B cell (primary cell): ENCODE measurements at regions not wholly inside any gene's neighbourhood (a gene's known extent, or its start where the extent isn't known, plus 50 kb on each side); places are given as distances from the start of the nearest gene placed in this dataset.

ENCODE experiments used
- ATAC-seq: fragments of 200-7000 bp; cut with Tn5 transposase; one replicate; pipeline ENCODE4 v1.10.0; 2021; ENCODE audit warnings: low read depth, mild to moderate bottlenecking, moderate number of reproducible peaks, moderate library complexity
- CTCF ChIA-PET: fragments of 350-600 bp; sonication (Branson Sonifier 250); formaldehyde crosslinking; loops from one replicate; lab custom pipeline; 2021; ENCODE audit warnings: antibody characterized with exemption, inconsistent platforms; lab: Charles Lee
- POLR2A ChIA-PET: fragments of 350-600 bp; sonication (Branson Sonifier 250); formaldehyde crosslinking; loops from one replicate; lab custom pipeline; 2021; ENCODE audit warnings: antibody characterized with exemption; lab: Charles Lee
- DNase-seq: peaks from one replicate; pipeline ENCODE4 v3.0.0; 2013
- H2AFZ ChIP-seq: 2 replicates; pipeline ENCODE4 v1.6.1; 2012; ENCODE audit warnings: mild to moderate bottlenecking, low read depth, low read length; ENCODE audit not compliant: insufficient read depth, poor library complexity, severe bottlenecking
- H3K27ac ChIP-seq, 2 donors: 1 replicate in 1 of 2; 2 replicates in 1 of 2; pipeline ENCODE4 v1.5.1; 2012 to 2013; ENCODE audit warnings: low read length in 2 of 2, mild to moderate bottlenecking in 2 of 2, moderate library complexity in 1 of 2
- H3K27me3 ChIP-seq, 4 experiments: fragments of 200-600 bp in 1 of 4; sonication (generic) in 1 of 4; replicated peaks in 1 of 4; 1 replicate in 2 of 4; 2 replicates in 2 of 4; pipeline versions ENCODE4 v1.6.1 to v1.7.0; 2013 to 2016; ENCODE audit warnings: low read length in 3 of 4, mild to moderate bottlenecking in 2 of 4, mixed read lengths in 1 of 4, moderate library complexity in 1 of 4; ENCODE audit not compliant: insufficient read depth in 4 of 4, control insufficient read depth in 3 of 4; ENCODE audit errors: control extremely low read depth in 1 of 4
- H3K36me3 ChIP-seq, 2 experiments: replicated peaks in 1 of 2; 1 replicate in 1 of 2; 2 replicates in 1 of 2; pipeline versions ENCODE4 v1.6.1 to v1.7.1; 2013; ENCODE audit warnings: low read length in 1 of 2; ENCODE audit not compliant: insufficient read depth in 2 of 2, control insufficient read depth in 1 of 2; ENCODE audit errors: control extremely low read depth in 1 of 2, extremely low read depth in 1 of 2
- H3K4me1 ChIP-seq, 2 donors: fragments of 200-600 bp in 1 of 2; sonication (generic) in 1 of 2; 1 replicate in 1 of 2; 2 replicates in 1 of 2; pipeline versions ENCODE4 v1.5.1 to v1.6.1; 2013 to 2017; ENCODE audit warnings: low read length in 2 of 2; ENCODE audit not compliant: control insufficient read depth in 2 of 2, insufficient read depth in 2 of 2
- H3K4me2 ChIP-seq: replicated peaks from 2 replicates; pipeline ENCODE3; 2012; ENCODE audit warnings: mild to moderate bottlenecking, low read depth, low read length; ENCODE audit not compliant: poor library complexity, severe bottlenecking
- H3K4me3 ChIP-seq, 5 experiments: fragments of 200-600 bp in 1 of 5; sonication (generic) in 1 of 5; 1 replicate in 3 of 5; 2 replicates in 2 of 5; pipeline versions ENCODE4 v1.5.1 to v1.7.0; 2011 to 2016; ENCODE audit warnings: low read length in 4 of 5, mild to moderate bottlenecking in 4 of 5, low read depth in 2 of 5, control low read depth in 1 of 5, moderate library complexity in 1 of 5; ENCODE audit not compliant: insufficient read depth in 1 of 5; ENCODE audit errors: control extremely low read depth in 1 of 5, extremely low read depth in 1 of 5
- H3K79me2 ChIP-seq: fragments of 200-600 bp; sonication (generic); one replicate; pipeline ENCODE4 v1.6.0; 2016; ENCODE audit warnings: low read length; ENCODE audit not compliant: control insufficient read depth, insufficient read depth
- H3K9ac ChIP-seq: fragments of 200-600 bp; sonication (generic); 2 replicates; pipeline ENCODE4 v1.6.1; 2017; ENCODE audit warnings: mild to moderate bottlenecking, low read length, moderate library complexity
- H3K9me3 ChIP-seq, 3 donors: one replicate each; pipeline versions ENCODE4 v1.6.1 to v1.7.1; 2013; ENCODE audit warnings: low read length in 2 of 3; ENCODE audit not compliant: control insufficient read depth in 2 of 3, insufficient read depth in 1 of 3; ENCODE audit errors: control extremely low read depth in 1 of 3
- H4K20me1 ChIP-seq: 2 replicates; pipeline ENCODE4 v1.6.0; 2012; ENCODE audit warnings: mild to moderate bottlenecking, low read length; ENCODE audit not compliant: insufficient read depth, control insufficient read depth, poor library complexity, severe bottlenecking
- H3K27ac Mint-ChIP-seq: one replicate; pipeline ENCODE4 v1.8.0; 2021; ENCODE audit warnings: mixed read lengths
- H3K27me3 Mint-ChIP-seq: one replicate; pipeline ENCODE4 v1.8.0; 2021; ENCODE audit warnings: mixed read lengths
- H3K4me1 Mint-ChIP-seq: one replicate; pipeline ENCODE4 v1.8.0; 2021; ENCODE audit warnings: mixed read lengths
- H3K4me3 Mint-ChIP-seq: one replicate; pipeline ENCODE4 v1.8.0; 2021; ENCODE audit warnings: mixed read lengths
- H3K9me3 Mint-ChIP-seq: one replicate; pipeline ENCODE4 v1.8.0; 2022; ENCODE audit warnings: mixed read lengths; ENCODE audit not compliant: insufficient read depth
- CTCF ChIP-seq: fragments of 200-600 bp; IDR thresholded peaks from one replicate; pipeline ENCODE4 v1.8.0; 2022; ENCODE audit warnings: antibody characterized with exemption, mild to moderate bottlenecking
- EZH2 ChIP-seq: IDR thresholded peaks from 2 replicates; pipeline ENCODE4 v1.6.1; 2012; ENCODE audit warnings: borderline replicate concordance, low read depth, mild to moderate bottlenecking, moderate library complexity, low read length; ENCODE audit not compliant: insufficient read depth, poor library complexity, severe bottlenecking
- whole genome bisulfite sequencing: methylation state at CpG from one replicate; pipeline ENCODE4 v1.1.5; 2013; ENCODE audit warnings: missing lambda C conversion rate; ENCODE audit not compliant: insufficient coverage; 5-methylcytosine and 5-hydroxymethylcytosine counted together
- intact Hi-C: fragments of 100-400 bp; cut with micrococcal nuclease; formaldehyde crosslinking; loops from one replicate; pipeline ENCODE4 v1.10.0; 2022

- CTCF ChIA-PET, result no interaction called here
- H3K27me3 Mint-ChIP-seq, result no peaks in the 10 kb centered on the region
- ATAC-seq, result no peak
These were observed 123.2 kb downstream of the LMO3 start for GRCh38 chr12:16482726-16483125.

GRCh38 chr12:16492240-16492639, 113.7 kb downstream of the LMO3 start:
- Histone ChIP-seq H2AFZ (no peak overlapping the region), H3K27me3 (no peaks in the 10 kb centered on the region), H3K79me2 (no peaks in the 10 kb centered on the region), H3K4me2 (no peak overlapping the region), H3K27ac (no peak overlapping the region), H4K20me1 (no peaks in the 10 kb centered on the region), H3K4me1 (no peaks in the 10 kb centered on the region), H3K9ac (no peak overlapping the region), H3K36me3 (no peaks in the 10 kb centered on the region), H3K9me3 (no peaks in the 10 kb centered on the region), H3K4me3 (no peak overlapping the region)
- H3K27ac Mint-ChIP-seq, result no peak overlapping the region
- no peak for DNase-seq
- H3K4me3 Mint-ChIP-seq, result no peak overlapping the region
- no peak for ATAC-seq
- intact Hi-C loops, result no loop called here
- no peaks in the 10 kb centered on the region for H3K27me3 Mint-ChIP-seq
- TF ChIP-seq EZH2 (no peak), CTCF (no peak)
- POLR2A ChIA-PET, result no interaction called here
- H3K9me3 Mint-ChIP-seq, result peaks cover 2% of the 10 kb centered on the region
- CTCF ChIA-PET, result no interaction called here
- no CpG with 5 or more reads among the region's 4 CpGs for WGBS
- H3K4me1 Mint-ChIP-seq, result no peaks in the 10 kb centered on the region

More at GRCh38 chr12:16482726-16483125, 123.2 kb downstream of the LMO3 start:
- H3K36me3 ChIP-seq, result no peaks in the 10 kb centered on the region
- no peaks in the 10 kb centered on the region for H3K27me3 ChIP-seq
- POLR2A ChIA-PET, result no interaction called here
- no peaks in the 10 kb centered on the region for H3K4me1 Mint-ChIP-seq
- no peak for DNase-seq
- H3K9me3 Mint-ChIP-seq, result no peaks in the 10 kb centered on the region
- no peak overlapping the region for H3K9ac ChIP-seq
- H3K4me1 ChIP-seq, result no peaks in the 10 kb centered on the region
- no peak overlapping the region for H2AFZ ChIP-seq
- intact Hi-C loops, result no loop called here
- H3K27ac Mint-ChIP-seq, result no peak overlapping the region
- no peak overlapping the region for H3K4me3 Mint-ChIP-seq
- H3K4me2 ChIP-seq, result no peak overlapping the region
- WGBS, result 92% methylated on average over 3 of the region's 4 CpGs
- no peak overlapping the region for H3K27ac ChIP-seq
- no peaks in the 10 kb centered on the region for H3K79me2 ChIP-seq
- peaks cover 0 to 4% (median 0%) of the 10 kb centered on the region in 3 donors for H3K9me3 ChIP-seq
- H4K20me1 ChIP-seq, result no peaks in the 10 kb centered on the region
- no peak overlapping the region for H3K4me3 ChIP-seq
- TF ChIP-seq CTCF (no peak), EZH2 (no peak)
